Prostate gland (tissue), 2 donors: ENCODE measurements at regions not wholly inside any gene's neighbourhood (a gene's known extent, or its start where the extent isn't known, plus 50 kb on each side); places are given as distances from the start of the nearest gene placed in this dataset.

Source experiments
- DNase-seq: peaks from one replicate; pipeline ENCODE4 v3.0.0-alpha.2; 2019; ENCODE audit warnings: low spot score
- H3K27ac ChIP-seq, 2 donors: fragments of 200-600 bp; sonication (generic); 2 replicates each; pipeline ENCODE4 v1.5.1; 2017 to 2019
- H3K27me3 ChIP-seq: fragments of 200-600 bp; sonication (generic); replicated peaks from 2 replicates; pipeline ENCODE4 v1.5.1; 2019; ENCODE audit not compliant: insufficient read depth
- H3K36me3 ChIP-seq, 2 donors: fragments of 200-600 bp; sonication (generic); 1 replicate in 1 of 2; 2 replicates in 1 of 2; pipeline versions ENCODE4 v1.5.1 to v1.8.1; 2017 to 2019
- H3K4me1 ChIP-seq: fragments of 200-600 bp; sonication (generic); replicated peaks from 2 replicates; pipeline ENCODE4 v1.5.1; 2019
- H3K4me3 ChIP-seq, 2 donors: fragments of 200-600 bp; sonication (generic); 2 replicates each; pipeline ENCODE4 v1.5.1; 2017 to 2019
- H3K9me3 ChIP-seq: fragments of 200-600 bp; sonication (generic); 2 replicates; pipeline ENCODE4 v1.5.1; 2017
- CTCF ChIP-seq, 4 experiments: fragments of 200-600 bp in 2 of 4; fragments of 450-650 bp in 2 of 4; sonication (generic) in 2 of 4; IDR thresholded peaks; 1 replicate in 3 of 4; 2 replicates in 1 of 4; pipeline ENCODE4 v1.5.1; 2016 to 2019; ENCODE audit warnings: antibody characterized with exemption in 4 of 4, mild to moderate bottlenecking in 2 of 4, moderate library complexity in 2 of 4
- POLR2A ChIP-seq: fragments of 450-650 bp; IDR thresholded peaks from one replicate; pipeline ENCODE4 v1.6.1; 2016; ENCODE audit warnings: antibody characterized with exemption, mild to moderate bottlenecking
- POLR2AphosphoS5 ChIP-seq: sonication (generic); formaldehyde crosslinking; IDR thresholded peaks from one replicate; pipeline ENCODE4 v1.6.1; 2017; ENCODE audit warnings: antibody characterized with exemption
- WGBS: methylation state at CpG from one replicate; pipeline ENCODE4 v1.1.5; 2018; 5-methylcytosine and 5-hydroxymethylcytosine counted together
- intact Hi-C: fragments of 100-400 bp; cut with DNase I; formaldehyde crosslinking; loops from one replicate; pipeline ENCODE4 v1.14.2; 2022

DNA sequence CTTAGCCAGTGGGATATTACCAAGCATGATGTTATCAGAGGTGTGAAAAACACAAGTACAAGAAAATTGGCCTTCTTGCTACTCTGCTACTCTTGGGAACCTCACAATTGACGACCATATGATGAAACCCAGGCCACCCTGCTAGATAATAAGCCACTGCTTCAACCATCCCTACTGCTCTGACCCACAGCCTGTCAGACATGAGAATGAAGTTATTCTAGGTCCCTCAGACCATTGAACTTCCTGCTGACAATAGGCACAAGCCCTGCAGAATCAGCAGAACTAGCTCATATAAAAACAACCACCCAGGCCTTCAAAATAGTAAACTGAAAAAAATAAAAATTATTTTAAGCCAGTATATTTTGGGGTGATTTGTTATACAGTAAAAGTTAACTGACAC lies 559.9 kb downstream of the KCTD12 start:
- no peak for DNase-seq
- H3K4me3 ChIP-seq, result no peak overlapping the region
- H3K36me3 ChIP-seq, result no peaks in the 10 kb centered on the region
- TF ChIP-seq POLR2AphosphoS5 (no peak), CTCF (IDR thresholded peaks at IDR 0.05) (no peak), POLR2A (no peak)
- no peaks in the 10 kb centered on the region for H3K9me3 ChIP-seq
- 44% methylated on average over 1 of the region's 1 CpG for whole genome bisulfite sequencing
- H3K4me1 ChIP-seq, result no peaks in the 10 kb centered on the region
- intact Hi-C loops, result no loop called here
- H3K27ac ChIP-seq, result no peak overlapping the region
- H3K27me3 ChIP-seq, result no peaks in the 10 kb centered on the region

DNA sequence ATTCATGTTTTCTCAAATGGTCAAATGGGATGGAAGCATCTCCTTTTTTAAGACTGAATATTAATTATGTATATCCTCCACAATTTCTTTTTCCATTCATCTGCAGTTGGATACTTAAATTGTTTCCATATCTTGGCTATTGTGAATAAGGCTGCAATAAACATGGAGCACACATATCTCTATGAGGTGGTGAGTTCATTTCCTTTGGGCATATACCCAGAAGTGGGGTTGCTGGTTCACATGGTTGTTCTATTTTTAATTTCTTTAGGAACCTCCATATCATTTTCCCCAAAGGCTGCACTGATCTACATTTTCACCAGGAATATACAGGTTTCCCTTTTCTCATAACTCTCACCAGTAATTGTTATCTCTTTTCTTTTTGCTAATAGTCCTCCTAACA lies 566.3 kb downstream of the KCTD12 start:
- no peaks in the 10 kb centered on the region for H3K27me3 ChIP-seq
- H3K36me3 ChIP-seq, result no peaks in the 10 kb centered on the region
- no peak overlapping the region for H3K4me3 ChIP-seq
- no peaks in the 10 kb centered on the region for H3K4me1 ChIP-seq
- no peak for DNase-seq
- intact Hi-C loops, result no loop called here
- H3K9me3 ChIP-seq, result no peaks in the 10 kb centered on the region
- no peak overlapping the region for H3K27ac ChIP-seq
- no peak for TF ChIP-seq POLR2A
- TF ChIP-seq CTCF (IDR thresholded peaks at IDR 0.05), result no peak
- TF ChIP-seq POLR2AphosphoS5, result no peak

DNA sequence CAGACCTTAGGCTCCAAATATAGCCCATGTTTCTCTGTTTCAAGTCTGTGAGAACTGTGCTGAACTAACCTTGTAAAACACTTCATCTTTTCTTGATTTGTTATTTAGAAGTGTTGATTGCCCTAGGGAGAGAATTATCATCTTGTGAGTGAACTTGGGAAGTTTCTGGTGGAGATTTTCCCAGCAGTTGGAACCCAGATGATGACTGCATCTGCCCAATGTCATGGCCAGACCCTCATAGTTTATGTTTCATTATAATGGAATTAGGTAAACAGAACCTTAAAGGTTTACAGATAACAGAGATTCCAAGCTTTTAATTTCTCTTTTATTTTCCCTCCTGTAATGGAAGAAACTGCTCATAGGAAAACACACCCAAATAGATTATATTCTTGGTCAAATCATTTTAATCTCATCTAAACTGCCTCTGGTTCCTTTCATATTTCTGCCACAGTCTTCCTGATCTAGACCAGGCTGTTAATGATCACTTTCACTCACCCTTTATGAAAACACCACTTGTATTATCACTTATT lies 569.1 kb downstream of the KCTD12 start:
- H3K27ac ChIP-seq, result no peak overlapping the region
- DNase-seq, result no peak
- intact Hi-C loops, result no loop called here

GRCh38 chr13:76314495-76314894 lies 571.7 kb downstream of the KCTD12 start:
- 47% methylated on average over 6 of the region's 6 CpGs for WGBS
- H3K27ac ChIP-seq, result no peak overlapping the region

More for the DNA sequence above, 569.1 kb downstream of the KCTD12 start:
- H3K36me3 ChIP-seq, result no peaks in the 10 kb centered on the region
- no peak for TF ChIP-seq POLR2A
- TF ChIP-seq POLR2AphosphoS5, result no peak
- TF ChIP-seq CTCF (IDR thresholded peaks at IDR 0.05), result no peak
- no peaks in the 10 kb centered on the region for H3K9me3 ChIP-seq
- no peaks in the 10 kb centered on the region for H3K27me3 ChIP-seq
- no peak overlapping the region for H3K4me3 ChIP-seq
- H3K4me1 ChIP-seq, result no peaks in the 10 kb centered on the region

More at GRCh38 chr13:76314495-76314894, 571.7 kb downstream of the KCTD12 start:
- no peak for DNase-seq
- Histone ChIP-seq H3K4me1 (no peaks in the 10 kb centered on the region), H3K27me3 (no peaks in the 10 kb centered on the region), H3K9me3 (no peaks in the 10 kb centered on the region), H3K36me3 (no peaks in the 10 kb centered on the region), H3K4me3 (no peak overlapping the region)
- intact Hi-C loops, result no loop called here
- TF ChIP-seq CTCF (IDR thresholded peaks at IDR 0.05), result no peak
- no peak for TF ChIP-seq POLR2A
- TF ChIP-seq POLR2AphosphoS5, result no peak
